ENCODE measurements at regions not wholly inside any gene's neighbourhood (a gene's known extent, or its start where the extent isn't known, plus 50 kb on each side); places are given as distances from the start of the nearest gene placed in this dataset.

- no peaks in the 10 kb centered on the region for H3K27me3 Mint-ChIP-seq (ENCODE audit: low read depth)
- H3K9ac ChIP-seq (ENCODE audit: extremely low read depth, insufficient read length, low read length) = no peak overlapping the region
- no peaks in the 10 kb centered on the region for H3K4me1 ChIP-seq (ENCODE audit: insufficient read depth, low read length)
- H3K23me2 ChIP-seq (ENCODE audit: insufficient read length, low read depth, low read length, poor library complexity, severe bottlenecking) = no peaks in the 10 kb centered on the region
- peaks cover 0 to 7% of the 10 kb centered on the region in 2 experiments; a peak in 2 of 5 replicates for H3K9me3 Mint-ChIP-seq
- TF ChIP-seq, protein P1, sequence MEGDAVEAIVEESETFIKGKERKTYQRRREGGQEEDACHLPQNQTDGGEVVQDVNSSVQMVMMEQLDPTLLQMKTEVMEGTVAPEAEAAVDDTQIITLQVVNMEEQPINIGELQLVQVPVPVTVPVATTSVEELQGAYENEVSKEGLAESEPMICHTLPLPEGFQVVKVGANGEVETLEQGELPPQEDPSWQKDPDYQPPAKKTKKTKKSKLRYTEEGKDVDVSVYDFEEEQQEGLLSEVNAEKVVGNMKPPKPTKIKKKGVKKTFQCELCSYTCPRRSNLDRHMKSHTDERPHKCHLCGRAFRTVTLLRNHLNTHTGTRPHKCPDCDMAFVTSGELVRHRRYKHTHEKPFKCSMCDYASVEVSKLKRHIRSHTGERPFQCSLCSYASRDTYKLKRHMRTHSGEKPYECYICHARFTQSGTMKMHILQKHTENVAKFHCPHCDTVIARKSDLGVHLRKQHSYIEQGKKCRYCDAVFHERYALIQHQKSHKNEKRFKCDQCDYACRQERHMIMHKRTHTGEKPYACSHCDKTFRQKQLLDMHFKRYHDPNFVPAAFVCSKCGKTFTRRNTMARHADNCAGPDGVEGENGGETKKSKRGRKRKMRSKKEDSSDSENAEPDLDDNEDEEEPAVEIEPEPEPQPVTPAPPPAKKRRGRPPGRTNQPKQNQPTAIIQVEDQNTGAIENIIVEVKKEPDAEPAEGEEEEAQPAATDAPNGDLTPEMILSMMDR (conservative IDR thresholded peaks at IDR 0.05) = no peak
- no peaks in the 10 kb centered on the region for H3K4me1 Mint-ChIP-seq
- no peak overlapping the region for H2BK5ac ChIP-seq (ENCODE audit: insufficient read length, low read length)
- H2AK5ac ChIP-seq (ENCODE audit: insufficient read length, low read length) = no peak overlapping the region
- no peak overlapping the region for H2BK15ac ChIP-seq (ENCODE audit: low read depth, low read length)
- H3K79me1 ChIP-seq (ENCODE audit: insufficient read depth, low read depth, low read length, poor library complexity, severe bottlenecking) = no peaks in the 10 kb centered on the region
- H3K27ac ChIP-seq (ENCODE audit: insufficient read length, low read depth, low read length) = no peak overlapping the region
- H3K27me3 ChIP-seq (ENCODE audit: insufficient read depth, low read length) = no peaks in the 10 kb centered on the region
- H2BK12ac ChIP-seq (ENCODE audit: insufficient read length, low read depth, low read length) = no peak overlapping the region
- peak overlapping the region; percentile 6 for H2AFZ ChIP-seq (ENCODE audit: low read length)
- H3K4ac ChIP-seq (ENCODE audit: low read depth, low read length) = no peak overlapping the region
- WGBS (ENCODE audit: extremely low coverage, insufficient read length, low lambda C conversion rate) = no CpG with 5 or more reads among the region's 2 CpGs
- no peak overlapping the region for H3T11ph ChIP-seq (ENCODE audit: low read length)
- no peak overlapping the region for H3K18ac ChIP-seq (ENCODE audit: insufficient read length, low read depth, low read length)
- no peak overlapping the region for H3K27ac Mint-ChIP-seq
- H4K20me1 ChIP-seq (ENCODE audit: control insufficient read depth, insufficient read depth, insufficient read length) = no peaks in the 10 kb centered on the region
- H3K36me3 Mint-ChIP-seq (ENCODE audit: insufficient read depth in 1 of 3, low read depth in 3 of 3) = peaks cover 0 to 2% (median under 1%) of the 10 kb centered on the region in 3 experiments; a peak in 1 of 7 replicates
- H2BK20ac ChIP-seq (ENCODE audit: low read depth, low read length, poor library complexity, severe bottlenecking) = no peak overlapping the region
- H3K56ac ChIP-seq (ENCODE audit: insufficient read length, low read depth, low read length) = no peak overlapping the region
- H4K91ac ChIP-seq (ENCODE audit: insufficient read length, low read depth, low read length) = no peak overlapping the region
- H3K9me3 ChIP-seq (ENCODE audit: control insufficient read depth, low read depth, low read length) = no peaks in the 10 kb centered on the region
- H2BK120ac ChIP-seq (ENCODE audit: low read depth, low read length, poor library complexity, severe bottlenecking) = no peak overlapping the region
- H4K5ac ChIP-seq (ENCODE audit: insufficient read length, low read depth, low read length) = no peak overlapping the region
- H3K79me2 ChIP-seq (ENCODE audit: insufficient read depth, low read length) = no peaks in the 10 kb centered on the region
- no peak overlapping the region for H3K4me3 Mint-ChIP-seq
- no peak overlapping the region for H3K14ac ChIP-seq (ENCODE audit: insufficient read depth, low read length)
- H3K23ac ChIP-seq (ENCODE audit: insufficient read length, low read depth, low read length) = no peak overlapping the region
- no peak overlapping the region for H3K4me2 ChIP-seq (ENCODE audit: insufficient read depth, insufficient read length, low read length)
- DNase-seq = no peak
- H4K8ac ChIP-seq (replicated peaks; ENCODE audit: insufficient read length, low read depth, low read length) = no peak overlapping the region
These were observed 84.7 kb upstream of the LGR5 start for GRCh38 chr12:71354871-71355270.
